Kidney capillary endothelial cell (primary cell): ENCODE measurements at regions not wholly inside any gene's neighbourhood (a gene's known extent, or its start where the extent isn't known, plus 50 kb on each side); places are given as distances from the start of the nearest gene placed in this dataset.
"Not testable (repeated sequence)": the region's sequence is repeated elsewhere in the genome, so short reads cannot be mapped to it uniquely, and the experiment has no call there.

Experiments
- DNase-seq: peaks from one replicate; pipeline ENCODE4 v3.0.0-alpha.2; 2018; ENCODE audit warnings: low spot score

GRCh38 chr6:48994811-48995210, 468.2 kb downstream of the MMUT start:
- DNase-seq: no peak

DNA sequence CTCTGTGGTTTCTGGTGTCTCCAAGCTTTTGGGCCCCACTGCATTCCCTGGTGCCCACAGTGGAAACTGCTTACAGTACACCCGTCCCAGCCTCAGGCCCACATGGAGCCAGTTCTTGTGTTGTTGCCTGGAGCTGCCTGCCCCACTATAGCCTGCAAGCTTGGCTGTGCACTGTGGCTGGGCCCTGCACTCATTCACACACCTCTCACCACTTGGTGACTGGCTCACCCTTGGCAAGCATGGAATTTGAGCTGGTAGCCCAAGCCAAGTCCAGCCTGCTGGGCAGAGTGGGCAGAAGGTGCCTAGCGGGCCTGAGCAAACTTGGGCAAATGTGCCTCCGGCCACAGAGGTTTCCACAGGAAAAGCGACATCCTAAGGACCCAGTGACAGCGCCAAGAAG, 472.3 kb downstream of the MMUT start:
- DNase-seq: no peak

DNA sequence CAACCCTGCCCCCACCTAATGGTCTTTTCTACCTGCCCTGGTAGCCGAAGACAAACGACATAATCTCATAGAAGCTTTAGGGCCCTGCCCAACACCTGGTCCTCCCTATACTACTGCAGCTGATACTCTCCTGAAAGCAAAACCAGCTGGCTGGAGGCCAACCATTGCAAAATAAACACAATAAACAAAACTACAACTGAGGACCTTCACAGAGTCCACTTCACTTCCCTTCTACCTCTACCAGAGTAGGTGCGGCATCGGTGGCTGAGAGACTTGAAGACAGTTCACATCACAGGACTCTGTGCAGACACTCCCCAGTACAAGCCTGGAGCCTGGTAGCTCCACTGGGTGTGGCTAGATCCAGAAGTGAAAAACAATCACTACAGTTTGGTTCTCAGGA, 476.2 kb downstream of the MMUT start:
- DNase-seq: no peak

- DNase-seq: no peak
Measured at GRCh38 chr6:48986105-48986504, 476.9 kb downstream of the MMUT start.

- DNase-seq: no peak
Measured at GRCh38 chr6:48985025-48985424, 478.0 kb downstream of the MMUT start.

DNA sequence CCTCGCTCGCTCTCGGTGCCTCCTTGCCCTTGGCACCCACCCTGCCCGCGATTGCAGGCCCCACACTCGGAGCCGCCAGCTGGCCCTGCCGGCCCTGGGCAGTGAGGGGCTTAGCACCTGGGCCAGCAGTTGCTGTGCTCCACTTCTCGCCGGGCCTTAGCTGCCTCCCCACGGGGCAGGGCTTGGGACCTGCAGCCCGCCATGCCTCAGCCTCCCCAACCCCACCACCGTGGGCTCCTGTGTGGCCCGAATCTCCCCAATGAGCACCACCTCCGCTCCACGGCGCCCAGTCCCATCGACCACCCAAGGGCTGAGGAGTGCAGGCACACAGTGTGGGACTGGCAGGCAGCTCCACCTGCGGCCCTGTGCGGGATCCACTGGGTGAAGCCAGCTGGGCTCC, 479.1 kb downstream of the MMUT start:
- not testable (repeated sequence) for DNase-seq

DNA sequence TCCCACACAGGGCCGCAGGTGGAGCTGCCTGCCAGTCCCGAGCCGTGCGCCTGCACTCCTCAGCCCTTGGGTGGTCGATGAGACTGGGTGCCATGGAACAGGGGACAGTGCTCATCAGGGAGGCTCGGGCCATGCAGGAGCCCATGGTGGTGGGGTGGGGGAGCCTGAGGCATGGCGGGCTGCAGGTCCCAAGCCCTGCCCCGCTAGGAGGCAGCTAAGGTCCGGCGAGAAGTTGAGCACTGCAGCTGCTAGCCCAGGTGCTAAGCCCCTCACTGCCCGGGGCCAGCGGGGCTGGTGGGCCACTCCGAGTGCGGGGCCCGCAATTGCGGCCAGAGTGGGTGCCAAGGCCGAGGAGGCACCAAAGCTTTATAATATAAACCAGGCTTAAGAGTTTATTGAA, 479.7 kb downstream of the MMUT start:
- DNase-seq: no peak

- no peak for DNase-seq
Measured at GRCh38 chr6:48979806-48980205, 483.2 kb downstream of the MMUT start.

DNA sequence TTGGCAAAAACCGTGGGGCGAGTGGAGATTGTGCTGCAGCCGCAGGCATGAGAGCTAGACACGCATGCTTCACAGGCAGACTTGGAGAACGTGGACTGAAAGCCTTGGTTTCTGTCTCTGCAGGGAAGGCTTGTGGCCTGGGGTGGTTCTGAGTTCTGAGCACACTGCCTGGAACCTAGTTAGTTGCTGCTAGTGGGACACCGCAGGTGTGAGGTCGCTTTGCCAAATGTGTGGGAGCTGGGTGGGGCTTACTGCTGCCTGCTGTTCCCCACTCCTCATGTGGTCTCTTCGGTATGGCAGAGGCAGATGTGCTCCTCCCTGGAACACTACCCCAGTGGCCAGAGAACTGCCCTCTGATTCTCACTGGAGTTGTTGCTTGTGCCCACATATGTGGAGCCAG, 484.0 kb downstream of the MMUT start:
- DNase-seq: no peak

GRCh38 chr6:48978016-48978415, 485.0 kb downstream of the MMUT start:
- no peak for DNase-seq

DNA sequence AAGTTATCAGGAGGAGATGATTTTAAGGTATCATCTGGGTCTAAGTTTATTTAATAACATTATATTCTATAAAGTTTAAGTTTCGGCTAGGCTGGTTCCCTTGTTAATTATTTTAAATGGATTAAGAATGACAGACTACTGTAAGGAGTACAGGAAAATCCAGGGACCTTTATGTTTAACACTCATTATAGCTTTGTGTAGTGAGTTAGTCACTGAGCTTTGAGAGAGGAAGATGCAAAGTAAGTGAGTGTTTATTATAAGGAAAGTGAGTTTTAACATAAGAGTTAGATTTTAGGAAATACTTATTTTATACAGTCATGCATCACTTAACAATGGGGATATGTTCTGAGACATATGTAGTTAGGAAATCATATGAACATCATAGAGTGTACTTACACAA, 485.5 kb downstream of the MMUT start:
- no peak for DNase-seq

DNA sequence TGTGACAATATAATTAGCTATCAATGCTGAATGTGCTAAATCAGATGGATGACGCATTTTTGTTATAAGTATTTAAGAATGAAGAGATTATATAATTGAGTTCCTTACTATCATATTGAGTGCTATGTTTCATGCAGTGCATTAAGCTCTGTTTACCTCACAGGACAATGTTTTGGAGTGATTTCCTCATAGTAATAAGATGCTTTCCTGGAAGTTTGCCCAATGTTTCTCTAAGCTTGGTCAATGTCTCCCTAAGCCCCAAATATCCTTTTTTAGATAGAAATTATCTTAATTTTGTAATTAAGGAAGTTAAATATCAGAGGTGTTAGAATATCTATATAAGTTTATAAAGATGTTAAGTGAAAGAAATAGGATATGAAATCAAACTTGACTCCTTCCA, 489.6 kb downstream of the MMUT start:
- no peak for DNase-seq

DNA sequence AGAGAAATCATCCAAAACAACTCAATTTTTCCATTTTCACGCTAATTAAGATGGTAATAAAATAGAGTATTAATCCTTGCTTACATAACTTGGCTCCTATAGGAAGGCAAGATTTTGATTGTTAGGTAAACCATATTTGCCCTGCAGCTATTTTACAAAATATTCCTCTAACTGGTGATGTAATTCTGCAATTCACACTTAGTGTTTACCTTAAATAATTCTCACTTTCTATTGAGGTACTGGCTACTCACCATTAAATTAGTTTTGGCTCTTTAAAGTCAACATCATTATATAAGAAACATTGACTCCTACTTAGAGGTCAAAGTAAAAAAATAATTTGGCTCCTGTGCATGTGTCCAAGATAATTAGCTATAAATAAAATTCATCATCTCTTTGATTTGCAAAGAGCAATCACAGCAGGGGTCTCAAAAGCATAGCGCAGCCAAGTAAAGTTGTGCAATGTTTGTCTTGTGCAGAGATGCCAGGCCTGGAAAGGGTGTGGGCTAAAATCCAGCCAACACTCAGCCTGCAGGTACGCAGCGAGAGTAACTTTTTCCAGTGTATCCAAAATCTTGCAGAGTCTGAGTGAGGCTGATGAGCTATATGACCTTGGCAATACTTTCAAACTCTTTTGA, 501.2 kb downstream of the MMUT start:
- DNase-seq: no peak

- DNase-seq: no peak
Measured at GRCh38 chr6:48959251-48960060, 503.6 kb downstream of the MMUT start.

GRCh38 chr6:48957781-48958180, 505.3 kb downstream of the MMUT start:
- no peak for DNase-seq

DNA sequence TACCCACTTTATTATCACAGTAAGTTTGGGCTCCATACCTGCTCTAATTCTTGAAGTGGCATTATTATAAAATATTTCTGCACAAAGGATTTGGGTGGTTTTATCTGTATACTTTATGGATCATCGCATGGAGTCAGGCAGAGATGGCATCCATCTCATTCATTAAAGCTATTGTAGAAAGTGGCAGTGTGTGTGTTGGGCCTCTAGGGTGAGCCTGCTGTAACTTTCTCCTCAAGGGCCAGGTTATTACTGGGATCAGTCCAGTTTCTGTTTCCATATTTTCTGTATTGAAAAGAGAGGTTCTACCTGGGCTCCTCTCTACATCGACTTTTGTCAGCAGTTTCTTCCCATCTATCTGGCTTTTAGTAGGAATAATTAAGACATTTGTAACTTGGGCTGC, 511.1 kb downstream of the MMUT start:
- no peak for DNase-seq

- DNase-seq: not testable (repeated sequence)
Measured at GRCh38 chr6:48944276-48944675, 518.8 kb downstream of the MMUT start.

GRCh38 chr6:48933136-48933535, 529.9 kb downstream of the MMUT start:
- no peak for DNase-seq

DNA sequence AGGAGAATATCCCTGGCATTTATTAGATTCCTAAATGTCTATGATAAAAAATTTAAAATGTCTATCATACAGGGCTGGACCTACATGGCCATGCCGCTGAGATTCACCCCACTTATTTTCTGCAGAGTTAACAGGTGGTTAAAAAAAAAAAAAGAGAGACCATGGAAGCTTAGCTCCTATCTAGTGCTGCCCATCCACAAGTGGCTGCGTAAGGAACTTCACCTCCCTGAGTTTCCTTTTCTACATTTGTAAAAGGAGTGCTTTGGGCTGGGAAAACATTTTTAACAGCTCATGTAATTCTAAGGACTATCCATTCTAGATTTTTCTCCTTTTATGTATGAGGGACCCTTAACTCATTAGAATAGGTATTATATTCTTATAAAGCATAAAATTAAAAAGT, 534.1 kb downstream of the MMUT start:
- DNase-seq: no peak

DNA sequence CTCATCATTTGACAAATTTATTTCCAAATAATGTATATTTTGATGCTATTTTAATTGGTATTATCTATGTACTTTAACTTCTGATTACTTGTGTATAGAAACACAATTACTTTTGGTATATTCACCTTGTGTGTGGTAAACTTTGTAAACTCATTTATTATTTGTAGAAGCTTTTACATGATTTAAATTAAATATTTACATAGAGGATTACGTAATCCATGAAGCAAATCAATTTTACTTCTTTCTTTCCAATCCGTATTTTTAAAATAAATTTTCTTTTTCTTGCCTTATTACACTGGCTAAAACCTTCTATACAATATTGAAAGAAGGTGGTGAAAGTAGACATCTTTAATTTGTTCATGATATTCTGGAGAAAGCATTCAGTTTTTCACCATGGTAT, 540.2 kb downstream of the MMUT start:
- DNase-seq: no peak

GRCh38 chr6:48919555-48919954, 543.5 kb downstream of the MMUT start:
- DNase-seq: no peak

GRCh38 chr6:48917233-48917632, 545.8 kb downstream of the MMUT start:
- DNase-seq: no peak

GRCh38 chr6:48916607-48917006, 546.4 kb downstream of the MMUT start:
- no peak for DNase-seq

- DNase-seq: no peak
Measured at GRCh38 chr6:48915591-48915990, 547.5 kb downstream of the MMUT start.
